ENCODE measurements at regions not wholly inside any gene's neighbourhood (a gene's known extent, or its start where the extent isn't known, plus 50 kb on each side); places are given as distances from the start of the nearest gene placed in this dataset.

DNA sequence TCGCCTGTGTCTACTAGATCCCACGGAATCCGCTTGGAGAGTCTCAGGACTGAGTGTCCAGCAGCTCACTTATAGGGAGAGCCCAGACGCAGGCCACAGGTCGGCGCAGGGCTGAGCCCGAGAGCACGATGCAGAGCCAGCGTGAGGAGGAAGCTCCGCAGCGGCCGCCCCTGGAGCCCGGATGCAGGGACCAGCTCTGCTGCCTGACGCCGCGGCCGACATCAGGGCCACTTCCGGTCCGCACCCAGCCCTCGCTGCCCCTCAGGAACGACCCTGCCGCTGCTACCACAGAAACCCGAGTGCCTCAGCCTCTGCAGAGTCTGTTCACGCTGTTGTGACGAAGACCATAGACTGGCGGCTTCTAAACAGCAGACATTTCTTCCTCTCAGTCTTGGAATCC is 275.8 kb upstream of the PPP2R2D start:
- TF ChIP-seq, protein P1, sequence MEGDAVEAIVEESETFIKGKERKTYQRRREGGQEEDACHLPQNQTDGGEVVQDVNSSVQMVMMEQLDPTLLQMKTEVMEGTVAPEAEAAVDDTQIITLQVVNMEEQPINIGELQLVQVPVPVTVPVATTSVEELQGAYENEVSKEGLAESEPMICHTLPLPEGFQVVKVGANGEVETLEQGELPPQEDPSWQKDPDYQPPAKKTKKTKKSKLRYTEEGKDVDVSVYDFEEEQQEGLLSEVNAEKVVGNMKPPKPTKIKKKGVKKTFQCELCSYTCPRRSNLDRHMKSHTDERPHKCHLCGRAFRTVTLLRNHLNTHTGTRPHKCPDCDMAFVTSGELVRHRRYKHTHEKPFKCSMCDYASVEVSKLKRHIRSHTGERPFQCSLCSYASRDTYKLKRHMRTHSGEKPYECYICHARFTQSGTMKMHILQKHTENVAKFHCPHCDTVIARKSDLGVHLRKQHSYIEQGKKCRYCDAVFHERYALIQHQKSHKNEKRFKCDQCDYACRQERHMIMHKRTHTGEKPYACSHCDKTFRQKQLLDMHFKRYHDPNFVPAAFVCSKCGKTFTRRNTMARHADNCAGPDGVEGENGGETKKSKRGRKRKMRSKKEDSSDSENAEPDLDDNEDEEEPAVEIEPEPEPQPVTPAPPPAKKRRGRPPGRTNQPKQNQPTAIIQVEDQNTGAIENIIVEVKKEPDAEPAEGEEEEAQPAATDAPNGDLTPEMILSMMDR (IDR thresholded peaks at IDR 0.05; ENCODE audit: low read depth, low read length): no peak
- H3K4me3 ChIP-seq (replicated peaks in 1 of 2; ENCODE audit: low read depth in 2 of 2, low read length in 2 of 2): no peak overlapping the region
- no peak for DNase-seq (ENCODE audit: low read depth in 2 of 2)

DNA sequence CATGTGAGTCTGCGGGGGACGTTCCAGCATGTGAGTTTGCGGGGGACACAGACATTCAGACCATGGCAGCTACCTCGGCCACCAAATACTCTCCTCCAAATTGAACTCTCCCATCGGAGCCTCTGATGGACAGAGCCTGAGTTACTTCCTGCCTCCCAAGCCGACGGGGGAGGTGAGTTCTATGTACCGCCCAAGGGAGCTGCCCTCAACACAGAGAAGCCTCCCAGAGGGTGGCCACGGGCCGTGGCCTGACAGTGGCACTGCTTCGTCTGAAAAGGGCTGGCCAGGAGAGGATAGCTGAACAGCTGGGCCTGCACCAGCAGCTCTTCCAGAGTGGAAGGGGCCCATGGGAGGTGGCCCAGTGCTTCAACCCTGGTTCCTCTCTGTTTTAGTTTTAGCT is 274.5 kb upstream of the PPP2R2D start:
- DNase-seq (ENCODE audit: low read depth in 2 of 2): no peak
- no peak overlapping the region for H3K4me3 ChIP-seq (replicated peaks in 1 of 2; ENCODE audit: low read depth in 2 of 2, low read length in 2 of 2)
- TF ChIP-seq, protein P1 (IDR thresholded peaks at IDR 0.05; ENCODE audit: low read depth, low read length): no peak

DNA sequence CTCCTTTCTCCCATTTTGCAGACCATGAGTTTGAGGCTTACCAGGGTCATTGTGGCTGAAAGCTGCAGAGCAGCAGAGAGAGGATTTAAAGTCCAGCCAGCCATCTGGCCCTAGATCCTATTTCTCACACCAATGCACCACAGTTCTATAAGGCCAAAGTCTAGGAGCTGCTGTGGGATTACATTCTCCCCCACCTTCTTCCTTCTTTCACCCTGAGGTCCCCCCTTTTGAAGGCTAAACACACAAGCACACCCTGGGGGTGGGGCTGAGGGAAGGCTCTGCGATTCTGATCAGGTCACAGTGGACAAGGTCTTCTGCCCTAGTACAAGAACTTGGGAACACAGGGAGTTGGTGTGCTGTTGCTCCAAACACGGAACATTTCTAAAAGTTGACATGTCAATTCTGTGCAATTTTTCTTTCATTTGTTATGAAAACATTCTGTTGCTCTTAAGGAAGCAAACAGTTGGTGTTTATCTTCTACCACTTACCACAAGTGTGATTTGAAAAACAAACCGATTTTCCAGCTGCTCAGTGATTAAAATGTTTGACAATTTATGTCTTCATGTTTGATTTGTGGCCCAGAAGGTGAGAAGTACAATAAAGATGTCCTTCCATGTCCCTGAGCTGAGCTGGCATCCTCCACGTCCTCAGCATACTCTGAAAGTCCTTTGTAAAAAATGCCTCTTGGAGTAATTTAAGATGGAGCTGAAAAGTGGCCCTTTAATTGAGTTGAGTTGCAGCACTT is 271.6 kb upstream of the PPP2R2D start:
- TF ChIP-seq, protein P1 (IDR thresholded peaks at IDR 0.05; ENCODE audit: low read depth, low read length): no peak
- no peak overlapping the region for H3K4me3 ChIP-seq (replicated peaks in 1 of 2; ENCODE audit: low read depth in 2 of 2, low read length in 2 of 2)
- DNase-seq (ENCODE audit: low read depth in 2 of 2): no peak

DNA sequence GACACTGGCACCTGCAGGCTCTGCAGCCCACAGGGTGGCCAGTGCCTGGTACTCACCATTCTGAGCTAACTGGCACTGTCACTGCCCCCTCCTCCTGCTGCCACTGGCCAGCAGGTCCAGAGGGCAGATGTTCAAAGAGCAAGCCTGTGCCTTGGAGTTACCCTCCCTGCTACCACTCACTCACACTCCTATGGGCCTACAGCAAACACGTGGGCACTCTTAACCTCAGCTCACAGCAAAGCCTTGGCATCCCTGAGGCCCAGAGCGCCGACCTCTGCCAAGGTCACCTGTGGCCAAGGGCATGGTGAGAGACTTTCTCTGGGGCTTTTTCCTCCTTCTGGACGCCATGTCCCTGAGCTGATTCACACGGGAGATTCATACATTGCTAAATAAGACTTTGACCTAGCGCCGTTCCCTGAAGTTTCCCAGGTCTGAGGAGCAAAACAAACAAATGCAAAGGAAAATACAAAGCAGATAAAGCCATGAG is 270.0 kb upstream of the PPP2R2D start:
- no peak overlapping the region for H3K4me3 ChIP-seq (replicated peaks in 1 of 2; ENCODE audit: low read depth in 2 of 2, low read length in 2 of 2)
- no peak for DNase-seq (ENCODE audit: low read depth in 2 of 2)
- TF ChIP-seq, protein P1 (IDR thresholded peaks at IDR 0.05; ENCODE audit: low read depth, low read length): no peak

DNA sequence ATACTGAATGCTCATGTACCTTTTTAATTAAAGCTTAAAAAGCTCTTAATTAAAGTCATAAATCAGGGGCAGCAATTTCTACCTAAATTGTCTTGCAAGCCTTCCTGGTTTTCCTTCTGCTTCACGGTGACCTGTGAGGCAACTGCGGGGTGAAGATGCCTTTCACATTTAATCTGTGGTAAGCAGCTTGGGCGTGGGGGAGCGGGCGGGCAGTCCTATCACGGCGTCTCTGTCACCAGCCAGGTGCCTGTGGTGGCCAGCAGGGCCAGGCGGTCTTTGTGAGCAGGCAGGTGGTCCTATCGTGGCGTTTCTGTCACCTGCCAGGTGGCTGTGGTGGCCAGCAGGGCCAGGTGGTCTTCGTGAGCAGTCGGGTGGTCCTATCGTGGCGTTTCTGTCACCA is 269.2 kb upstream of the PPP2R2D start:
- H3K4me3 ChIP-seq (replicated peaks in 1 of 2; ENCODE audit: low read depth in 2 of 2, low read length in 2 of 2): no peak overlapping the region
- TF ChIP-seq, protein P1 (IDR thresholded peaks at IDR 0.05; ENCODE audit: low read depth, low read length): no peak

DNA sequence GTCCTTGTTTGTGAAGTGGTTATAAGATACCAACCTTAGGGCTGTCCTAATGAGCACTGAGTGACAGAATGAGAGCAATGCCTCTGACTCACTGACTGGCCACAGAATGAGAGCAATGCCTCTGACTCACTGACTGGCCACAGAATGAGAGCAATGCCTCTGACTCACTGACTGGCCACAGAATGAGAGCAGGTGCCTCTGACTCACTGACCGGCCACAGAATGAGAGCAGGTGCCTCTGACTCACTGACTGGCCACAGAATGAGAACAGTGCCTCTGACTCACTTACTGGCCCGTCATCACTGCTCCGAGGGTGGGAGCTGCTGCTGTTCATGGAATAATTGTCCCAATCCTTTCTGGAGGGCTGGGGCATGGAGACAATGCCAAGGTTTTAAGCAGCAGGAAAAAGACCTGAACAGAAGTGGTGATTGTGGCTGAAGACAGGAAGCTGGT is 265.2 kb upstream of the PPP2R2D start:
- no peak overlapping the region for H3K4me3 ChIP-seq (replicated peaks in 1 of 2; ENCODE audit: low read depth in 2 of 2, low read length in 2 of 2)
- TF ChIP-seq, protein P1 (IDR thresholded peaks at IDR 0.05; ENCODE audit: low read depth, low read length): no peak
- peak in 1 of 2 donors; percentile 7 for DNase-seq (ENCODE audit: low read depth in 2 of 2)

More for the DNA sequence above, 269.2 kb upstream of the PPP2R2D start:
- DNase-seq (ENCODE audit: low read depth in 2 of 2): no peak

Data from cardiac fibroblast (primary cell).